AG09319 (cell line): ENCODE measurements at regions not wholly inside any gene's neighbourhood (a gene's known extent, or its start where the extent isn't known, plus 50 kb on each side); places are given as distances from the start of the nearest gene placed in this dataset.

ENCODE experiments used
- DNase-seq: peaks from one replicate; pipeline ENCODE4 v3.0.0-alpha.2; 2010; ENCODE audit warnings: low read depth; ENCODE audit errors: extremely low read depth
- TF ChIP-seq, protein P1 (sequence below): IDR thresholded peaks from 2 replicates; pipeline ENCODE4 v1.5.1; 2011; ENCODE audit warnings: low read depth, mild to moderate bottlenecking, inconsistent platforms, low read length, moderate library complexity

GRCh38 chr10:10330418-10330817, 687.3 kb upstream of the CELF2 start:
- TF ChIP-seq, protein P1, sequence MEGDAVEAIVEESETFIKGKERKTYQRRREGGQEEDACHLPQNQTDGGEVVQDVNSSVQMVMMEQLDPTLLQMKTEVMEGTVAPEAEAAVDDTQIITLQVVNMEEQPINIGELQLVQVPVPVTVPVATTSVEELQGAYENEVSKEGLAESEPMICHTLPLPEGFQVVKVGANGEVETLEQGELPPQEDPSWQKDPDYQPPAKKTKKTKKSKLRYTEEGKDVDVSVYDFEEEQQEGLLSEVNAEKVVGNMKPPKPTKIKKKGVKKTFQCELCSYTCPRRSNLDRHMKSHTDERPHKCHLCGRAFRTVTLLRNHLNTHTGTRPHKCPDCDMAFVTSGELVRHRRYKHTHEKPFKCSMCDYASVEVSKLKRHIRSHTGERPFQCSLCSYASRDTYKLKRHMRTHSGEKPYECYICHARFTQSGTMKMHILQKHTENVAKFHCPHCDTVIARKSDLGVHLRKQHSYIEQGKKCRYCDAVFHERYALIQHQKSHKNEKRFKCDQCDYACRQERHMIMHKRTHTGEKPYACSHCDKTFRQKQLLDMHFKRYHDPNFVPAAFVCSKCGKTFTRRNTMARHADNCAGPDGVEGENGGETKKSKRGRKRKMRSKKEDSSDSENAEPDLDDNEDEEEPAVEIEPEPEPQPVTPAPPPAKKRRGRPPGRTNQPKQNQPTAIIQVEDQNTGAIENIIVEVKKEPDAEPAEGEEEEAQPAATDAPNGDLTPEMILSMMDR: no peak
- DNase-seq: no peak

- TF ChIP-seq, protein P1: no peak
- no peak for DNase-seq
Observed at GRCh38 chr10:10332786-10333185, 684.9 kb upstream of the CELF2 start.

- DNase-seq: no peak
- TF ChIP-seq, protein P1: no peak
Observed at GRCh38 chr10:10333622-10334021, 684.0 kb upstream of the CELF2 start.

GRCh38 chr10:10338339-10338738, 679.3 kb upstream of the CELF2 start:
- DNase-seq: no peak
- TF ChIP-seq, protein P1: no peak

- DNase-seq: no peak
- TF ChIP-seq, protein P1: no peak
Observed at GRCh38 chr10:10346390-10347150, 671.1 kb upstream of the CELF2 start.

DNA sequence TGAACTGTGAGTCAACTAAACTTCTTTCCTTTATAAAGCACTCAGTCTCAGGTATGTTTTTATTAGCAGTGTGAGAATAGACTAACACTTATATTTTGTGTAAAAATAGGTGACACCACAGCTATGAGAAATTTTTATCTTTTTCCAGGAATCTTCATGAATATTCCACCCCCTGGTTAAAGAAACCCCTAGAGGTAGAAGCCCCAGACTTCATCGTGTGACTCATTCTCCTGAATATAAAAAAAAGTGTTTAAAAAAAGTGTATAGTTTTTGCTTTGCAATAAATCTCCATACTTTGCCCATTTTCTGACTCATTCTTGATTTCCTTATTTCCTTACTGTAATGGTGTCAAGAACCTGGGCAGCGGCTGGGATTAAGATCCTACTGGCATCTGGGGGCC, 667.6 kb upstream of the CELF2 start:
- no peak for DNase-seq
- TF ChIP-seq, protein P1: no peak

- TF ChIP-seq, protein P1: no peak
- DNase-seq: no peak
Observed at GRCh38 chr10:10351451-10351850, 666.2 kb upstream of the CELF2 start.
